Erythroblast (primary cell): ENCODE measurements at regions not wholly inside any gene's neighbourhood (a gene's known extent, or its start where the extent isn't known, plus 50 kb on each side); places are given as distances from the start of the nearest gene placed in this dataset.

Experiments used
- GATA1 ChIP-seq: IDR thresholded peaks from 2 replicates; pipeline ENCODE4 v1.6.1; 2011; ENCODE audit warnings: low read depth, mild to moderate bottlenecking, control low read depth, low read length, moderate library complexity
- POLR2A ChIP-seq: IDR thresholded peaks from 2 replicates; pipeline ENCODE4 v1.6.1; 2011; ENCODE audit warnings: mild to moderate bottlenecking, low read length

GRCh38 chr2:23037596-23037995 lies 347.4 kb upstream of the KLHL29 start:
- no peak for TF ChIP-seq POLR2A
- no peak for TF ChIP-seq GATA1
